ENCODE measurements at regions not wholly inside any gene's neighbourhood (a gene's known extent, or its start where the extent isn't known, plus 50 kb on each side); places are given as distances from the start of the nearest gene placed in this dataset.

GRCh38 chr5:133894143-133894542, 74.3 kb downstream of the C5orf15 start:
- no peak for TF ChIP-seq ARNT (IDR thresholded peaks at IDR 0.05)
- TF ChIP-seq SP1 (IDR thresholded peaks at IDR 0.05) = no peak

Data from HEK293T (cell line).